SJSA1 (cell line): ENCODE measurements at regions not wholly inside any gene's neighbourhood (a gene's known extent, or its start where the extent isn't known, plus 50 kb on each side); places are given as distances from the start of the nearest gene placed in this dataset.
"Not testable (repeated sequence)": the region's sequence is repeated elsewhere in the genome, so short reads cannot be mapped to it uniquely, and the experiment has no call there.

Experiments
- DNase-seq, 2 experiments: peaks; one replicate each; pipeline ENCODE4 v3.0.0-alpha.2; 2015 to 2020; ENCODE audit warnings: low spot score in 2 of 2, low read depth in 1 of 2
- H3K27ac ChIP-seq: fragments of 250-450 bp; sonication (Bioruptor Pico); 2 replicates; pipeline ENCODE4 v1.5.1; 2020; ENCODE audit warnings: mild to moderate bottlenecking, moderate library complexity
- H3K27me3 ChIP-seq: fragments of 250-450 bp; sonication (Bioruptor Pico); replicated peaks from 2 replicates; pipeline ENCODE4 v1.5.1; 2020; ENCODE audit warnings: mild to moderate bottlenecking, moderate library complexity
- H3K36me3 ChIP-seq: fragments of 250-450 bp; sonication (Bioruptor Pico); 2 replicates; pipeline ENCODE4 v1.5.1; 2020; ENCODE audit warnings: mild to moderate bottlenecking
- H3K4me1 ChIP-seq: fragments of 250-450 bp; sonication (Bioruptor Pico); replicated peaks from 2 replicates; pipeline ENCODE4 v1.6.1; 2021; ENCODE audit warnings: mild to moderate bottlenecking
- H3K4me3 ChIP-seq: fragments of 250-450 bp; sonication (Bioruptor Pico); 2 replicates; pipeline ENCODE4 v1.5.1; 2020; ENCODE audit warnings: mild to moderate bottlenecking
- H3K9me3 ChIP-seq: fragments of 250-450 bp; sonication (Bioruptor Pico); replicated peaks from 2 replicates; pipeline ENCODE4 v1.5.1; 2020; ENCODE audit warnings: mild to moderate bottlenecking

GRCh38 chr17:62322313-62322712 is 58.0 kb upstream of the EFCAB3 start:
- Histone ChIP-seq H3K4me1 (no peaks in the 10 kb centered on the region), H3K27ac (no peak overlapping the region), H3K4me3 (no peak overlapping the region), H3K27me3 (peaks cover 12% of the 10 kb centered on the region), H3K9me3 (no peaks in the 10 kb centered on the region), H3K36me3 (no peaks in the 10 kb centered on the region)
- no peak for DNase-seq

GRCh38 chr17:62321451-62321850 is 58.9 kb upstream of the EFCAB3 start:
- H3K4me3 ChIP-seq, result no peak overlapping the region
- H3K9me3 ChIP-seq, result no peaks in the 10 kb centered on the region
- H3K27me3 ChIP-seq, result peaks cover 12% of the 10 kb centered on the region
- no peak for DNase-seq
- no peak overlapping the region for H3K27ac ChIP-seq
- no peaks in the 10 kb centered on the region for H3K4me1 ChIP-seq
- no peaks in the 10 kb centered on the region for H3K36me3 ChIP-seq

- Histone ChIP-seq H3K27me3 (peaks cover 12% of the 10 kb centered on the region), H3K4me3 (no peak overlapping the region), H3K27ac (no peak overlapping the region)
Measured at GRCh38 chr17:62319846-62320245, 60.5 kb upstream of the EFCAB3 start.

GRCh38 chr17:62309396-62309795 is 71.0 kb upstream of the EFCAB3 start:
- no peak overlapping the region for H3K4me3 ChIP-seq
- no peaks in the 10 kb centered on the region for H3K4me1 ChIP-seq
- no peak for DNase-seq
- peaks cover 4% of the 10 kb centered on the region for H3K27me3 ChIP-seq
- no peaks in the 10 kb centered on the region for H3K36me3 ChIP-seq
- H3K9me3 ChIP-seq, result no peaks in the 10 kb centered on the region
- no peak overlapping the region for H3K27ac ChIP-seq

More at GRCh38 chr17:62319846-62320245, 60.5 kb upstream of the EFCAB3 start:
- Histone ChIP-seq H3K4me1 (no peaks in the 10 kb centered on the region), H3K9me3 (no peaks in the 10 kb centered on the region), H3K36me3 (no peaks in the 10 kb centered on the region)
- DNase-seq, result no peak

GRCh38 chr17:62307196-62307595 is 73.2 kb upstream of the EFCAB3 start:
- Histone ChIP-seq H3K4me3 (no peak overlapping the region), H3K27me3 (peaks cover 4% of the 10 kb centered on the region)
- no peak for DNase-seq

GRCh38 chr17:62303476-62303875 is 76.9 kb upstream of the EFCAB3 start:
- H3K36me3 ChIP-seq, result no peaks in the 10 kb centered on the region
- H3K4me3 ChIP-seq, result no peak overlapping the region
- no peaks in the 10 kb centered on the region for H3K4me1 ChIP-seq
- no peaks in the 10 kb centered on the region for H3K9me3 ChIP-seq
- no peak overlapping the region for H3K27ac ChIP-seq
- no peak for DNase-seq
- H3K27me3 ChIP-seq, result peaks cover 4% of the 10 kb centered on the region

More at GRCh38 chr17:62307196-62307595, 73.2 kb upstream of the EFCAB3 start:
- Histone ChIP-seq H3K4me1 (no peaks in the 10 kb centered on the region), H3K36me3 (no peaks in the 10 kb centered on the region), H3K9me3 (no peaks in the 10 kb centered on the region), H3K27ac (no peak overlapping the region)

- Histone ChIP-seq H3K27ac (no peak overlapping the region), H3K36me3 (no peaks in the 10 kb centered on the region), H3K4me1 (no peaks in the 10 kb centered on the region), H3K4me3 (no peak overlapping the region), H3K9me3 (no peaks in the 10 kb centered on the region), H3K27me3 (no peaks in the 10 kb centered on the region)
- DNase-seq, result no peak
Measured at GRCh38 chr17:62300697-62301096, 79.7 kb upstream of the EFCAB3 start.

GRCh38 chr17:62275290-62275689 is 105.1 kb upstream of the EFCAB3 start:
- not testable (repeated sequence) for H3K9me3 ChIP-seq, H3K36me3 ChIP-seq, H3K27me3 ChIP-seq, H3K27ac ChIP-seq, H3K4me3 ChIP-seq, DNase-seq, H3K4me1 ChIP-seq

- H3K9me3 ChIP-seq, H3K4me3 ChIP-seq, DNase-seq, H3K27me3 ChIP-seq, H3K36me3 ChIP-seq, H3K4me1 ChIP-seq, H3K27ac ChIP-seq: not testable (repeated sequence)
Measured at GRCh38 chr17:62268361-62268760, 112.0 kb upstream of the EFCAB3 start.

- not testable (repeated sequence) for H3K9me3 ChIP-seq, H3K27me3 ChIP-seq, H3K4me1 ChIP-seq, DNase-seq, H3K27ac ChIP-seq, H3K4me3 ChIP-seq, H3K36me3 ChIP-seq
Measured at GRCh38 chr17:62264974-62265373, 115.4 kb upstream of the EFCAB3 start.

GRCh38 chr17:62255791-62256190 is 124.6 kb upstream of the EFCAB3 start:
- not testable (repeated sequence) for DNase-seq, H3K4me3 ChIP-seq, H3K4me1 ChIP-seq, H3K27ac ChIP-seq, H3K27me3 ChIP-seq, H3K36me3 ChIP-seq, H3K9me3 ChIP-seq

- not testable (repeated sequence) for H3K4me1 ChIP-seq, H3K27ac ChIP-seq, H3K36me3 ChIP-seq, H3K4me3 ChIP-seq, H3K9me3 ChIP-seq, H3K27me3 ChIP-seq, DNase-seq
Measured at GRCh38 chr17:62242076-62242475, 138.3 kb upstream of the EFCAB3 start.

GRCh38 chr17:62239569-62239968 is 140.8 kb upstream of the EFCAB3 start:
- not testable (repeated sequence) for DNase-seq, H3K4me1 ChIP-seq, H3K27ac ChIP-seq

GRCh38 chr17:62238551-62239338 is 141.6 kb upstream of the EFCAB3 start:
- H3K4me1 ChIP-seq, H3K4me3 ChIP-seq, H3K9me3 ChIP-seq, H3K36me3 ChIP-seq, DNase-seq, H3K27ac ChIP-seq, H3K27me3 ChIP-seq: not testable (repeated sequence)

More at GRCh38 chr17:62239569-62239968, 140.8 kb upstream of the EFCAB3 start:
- not testable (repeated sequence) for H3K36me3 ChIP-seq, H3K4me3 ChIP-seq, H3K9me3 ChIP-seq, H3K27me3 ChIP-seq
